ENCODE measurements at regions not wholly inside any gene's neighbourhood (a gene's known extent, or its start where the extent isn't known, plus 50 kb on each side); places are given as distances from the start of the nearest gene placed in this dataset.

DNA sequence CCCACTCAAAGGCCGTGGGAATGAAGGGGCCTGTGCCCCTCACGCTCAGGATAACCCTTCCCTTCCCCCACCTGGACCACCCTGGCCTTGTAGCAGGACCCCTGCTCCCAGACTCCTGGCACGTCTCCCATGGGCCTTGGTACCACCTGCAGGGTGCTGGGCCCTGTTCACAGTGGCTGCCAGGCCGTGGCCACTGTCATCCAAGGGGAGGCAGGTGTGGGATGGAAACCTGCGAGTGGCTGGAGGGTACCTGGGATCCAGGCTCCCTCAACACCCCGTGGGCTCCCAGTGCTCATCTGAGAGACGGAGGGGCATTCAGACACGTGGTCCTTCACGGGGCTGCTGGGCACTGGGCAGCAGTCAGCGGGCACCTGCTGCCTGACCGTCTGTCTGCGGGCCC, 75.6 kb upstream of the CIBAR2 start:
- no peak for DNase-seq

DNA sequence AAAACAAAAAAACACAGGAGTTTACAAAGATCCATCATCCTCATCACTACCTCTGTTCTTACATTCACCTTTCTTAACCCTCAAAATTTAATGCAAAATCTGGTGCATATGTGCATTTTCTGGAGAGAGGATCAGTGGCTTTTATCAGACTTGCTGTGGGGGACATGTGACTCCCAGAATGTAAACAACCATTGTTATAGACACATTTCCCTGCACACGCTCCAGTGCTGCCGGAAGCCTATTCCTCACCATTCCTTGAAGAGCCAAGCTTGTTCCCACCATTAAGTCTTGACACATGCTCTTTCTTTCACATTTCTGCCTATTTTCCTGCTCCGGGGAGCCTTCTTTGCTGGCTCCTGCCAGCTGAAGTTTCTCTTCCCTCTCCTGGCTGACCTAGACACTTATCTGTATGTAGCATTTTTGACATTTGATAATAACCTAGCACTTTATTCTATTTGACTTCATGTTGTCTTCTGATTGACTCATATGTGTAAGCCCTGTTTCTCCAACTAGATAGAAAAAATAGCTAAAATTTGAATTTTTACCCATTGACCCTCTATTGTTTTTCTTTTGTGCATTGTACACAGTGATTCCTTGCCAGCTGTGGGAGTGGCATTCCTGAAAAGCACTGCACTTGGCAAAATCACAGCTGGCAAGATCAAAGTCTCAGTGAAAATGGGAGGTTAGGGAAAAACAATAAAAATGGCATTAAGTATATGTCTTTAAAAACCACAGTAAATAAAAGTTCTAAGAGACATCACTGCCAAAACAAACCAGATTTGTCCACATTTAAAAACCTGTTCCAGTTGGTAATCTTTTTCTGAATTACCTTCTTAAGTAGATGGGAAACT, 76.8 kb upstream of the CIBAR2 start:
- DNase-seq: no peak

DNA sequence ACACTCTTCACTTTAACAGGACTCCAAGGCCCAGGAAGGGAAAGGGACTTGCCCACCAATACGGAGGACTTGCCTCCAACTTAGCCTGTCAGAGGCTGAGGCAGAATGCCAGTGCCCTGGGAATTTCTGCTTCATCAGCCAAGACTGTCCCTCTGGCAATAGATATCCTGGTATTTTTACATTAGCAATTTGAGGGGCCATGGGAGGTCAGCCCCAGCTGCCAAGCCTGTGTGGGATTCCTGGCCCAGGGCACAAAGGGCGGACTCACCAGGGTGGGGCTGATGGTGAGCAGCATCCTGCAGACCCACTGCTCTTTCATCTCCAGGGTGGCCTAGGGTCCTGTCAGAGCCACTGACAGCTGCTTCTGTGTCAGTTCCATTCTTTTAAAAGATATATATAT, 78.3 kb upstream of the CIBAR2 start:
- DNase-seq: no peak

DNA sequence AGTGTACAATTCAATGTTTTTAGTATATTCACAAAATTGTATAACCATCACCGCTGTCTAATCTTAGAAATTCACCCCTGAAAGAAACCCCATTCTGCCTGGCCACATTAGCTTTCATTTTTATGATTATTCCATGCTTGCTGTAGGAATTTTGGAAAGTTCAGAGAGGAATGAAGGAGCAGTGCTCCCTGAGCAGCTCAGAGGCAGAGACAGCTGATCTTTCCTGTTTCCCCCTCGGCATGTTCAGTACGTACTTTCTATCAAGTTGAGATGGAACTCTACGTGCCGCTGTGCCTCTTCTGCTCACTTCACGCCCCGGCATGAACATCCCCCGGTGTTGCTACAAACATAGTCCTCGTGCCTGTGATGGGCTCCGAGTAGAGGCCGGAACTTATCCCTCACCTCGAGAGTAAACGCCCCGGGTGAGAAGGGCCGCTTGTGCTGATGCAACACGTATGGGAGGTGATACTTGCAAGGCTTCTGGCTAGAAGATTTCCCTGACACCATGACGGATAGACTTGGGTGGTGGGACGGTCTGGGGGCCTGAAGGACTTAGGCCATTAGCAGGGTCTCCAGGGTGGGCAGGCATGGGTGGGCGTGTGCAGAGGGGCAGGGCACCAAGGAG, 79.2 kb upstream of the CIBAR2 start:
- DNase-seq: no peak

DNA sequence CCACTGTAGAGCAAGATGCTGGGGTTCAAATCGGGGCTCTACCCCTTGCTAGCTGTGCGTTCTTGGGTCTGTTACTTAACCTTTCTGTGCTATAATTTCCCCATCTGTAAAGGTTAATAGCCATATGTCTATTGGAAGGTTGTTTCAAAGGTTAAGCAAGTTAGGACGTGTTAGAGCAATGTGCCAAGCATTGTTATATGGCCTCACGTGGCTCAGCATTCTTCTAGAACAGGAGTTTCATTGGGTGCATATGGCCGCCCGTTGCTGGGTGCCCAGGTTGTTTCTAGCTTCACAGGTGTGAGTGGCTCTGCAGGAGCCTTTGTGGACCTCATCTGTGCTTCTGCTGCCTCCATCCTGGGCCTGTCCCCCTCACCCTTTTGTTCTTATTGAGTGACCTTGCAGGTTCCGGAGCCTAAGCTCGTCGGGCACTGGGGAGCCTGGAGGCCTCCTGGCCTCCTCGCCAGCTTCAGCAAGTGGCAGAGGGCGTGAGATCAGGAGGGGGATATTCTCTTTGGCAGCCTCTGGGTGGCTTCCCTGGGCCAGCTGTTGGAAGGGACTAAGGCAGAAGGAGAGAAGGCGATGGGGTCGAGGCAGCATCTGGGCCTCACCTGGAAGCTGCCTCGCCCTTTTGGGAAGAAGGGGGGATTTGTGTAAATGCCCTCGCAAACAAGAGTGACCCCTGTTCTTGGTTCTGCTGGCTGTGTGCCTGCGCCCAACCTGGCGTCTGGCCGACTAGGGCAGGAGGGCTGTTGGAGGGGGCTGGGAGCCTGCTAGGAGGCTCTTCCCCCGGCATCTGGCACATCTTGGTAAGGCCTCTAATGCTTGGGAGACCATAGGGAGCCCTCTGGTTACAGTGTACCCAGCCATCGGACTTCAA, 80.2 kb upstream of the CIBAR2 start:
- DNase-seq: no peak

DNA sequence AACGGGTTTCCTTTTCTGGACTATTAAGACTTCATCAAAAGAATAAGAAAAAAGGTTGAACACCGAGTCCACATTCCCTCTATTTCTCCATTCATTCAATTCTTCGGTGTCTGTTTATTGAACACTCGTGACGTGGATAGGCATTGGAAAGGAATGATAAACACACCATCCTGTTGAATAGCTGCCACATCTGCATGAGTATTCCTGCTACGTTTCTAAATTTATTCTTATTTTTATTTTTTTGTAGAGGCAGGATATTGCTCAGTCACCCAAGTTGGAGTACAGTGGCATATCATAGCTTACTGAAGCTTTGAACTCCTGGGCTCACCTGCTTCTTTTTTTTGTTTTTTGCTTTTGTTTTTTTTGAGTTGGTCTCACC, 80.8 kb upstream of the CIBAR2 start:
- no peak for DNase-seq

DNA sequence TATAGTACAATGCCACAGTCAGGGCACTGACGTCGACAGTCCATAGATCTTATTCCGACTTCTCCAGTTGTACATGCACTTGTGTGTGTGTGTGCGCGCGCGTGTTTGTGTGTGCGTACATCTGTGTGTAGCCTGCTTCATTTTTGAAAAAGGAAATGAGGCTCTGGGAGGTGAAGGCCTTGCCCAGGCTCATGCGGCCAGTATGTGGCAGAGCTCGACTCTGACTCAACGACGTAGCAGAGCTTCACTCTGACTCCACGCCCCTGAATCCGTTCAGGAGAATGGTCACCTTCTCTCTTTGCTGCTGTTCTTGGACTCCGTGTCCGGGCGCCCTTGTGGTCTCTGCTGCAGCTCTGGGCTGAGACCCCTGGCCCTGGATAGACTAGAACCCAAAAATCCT, 81.6 kb upstream of the CIBAR2 start:
- DNase-seq: no peak

DNA sequence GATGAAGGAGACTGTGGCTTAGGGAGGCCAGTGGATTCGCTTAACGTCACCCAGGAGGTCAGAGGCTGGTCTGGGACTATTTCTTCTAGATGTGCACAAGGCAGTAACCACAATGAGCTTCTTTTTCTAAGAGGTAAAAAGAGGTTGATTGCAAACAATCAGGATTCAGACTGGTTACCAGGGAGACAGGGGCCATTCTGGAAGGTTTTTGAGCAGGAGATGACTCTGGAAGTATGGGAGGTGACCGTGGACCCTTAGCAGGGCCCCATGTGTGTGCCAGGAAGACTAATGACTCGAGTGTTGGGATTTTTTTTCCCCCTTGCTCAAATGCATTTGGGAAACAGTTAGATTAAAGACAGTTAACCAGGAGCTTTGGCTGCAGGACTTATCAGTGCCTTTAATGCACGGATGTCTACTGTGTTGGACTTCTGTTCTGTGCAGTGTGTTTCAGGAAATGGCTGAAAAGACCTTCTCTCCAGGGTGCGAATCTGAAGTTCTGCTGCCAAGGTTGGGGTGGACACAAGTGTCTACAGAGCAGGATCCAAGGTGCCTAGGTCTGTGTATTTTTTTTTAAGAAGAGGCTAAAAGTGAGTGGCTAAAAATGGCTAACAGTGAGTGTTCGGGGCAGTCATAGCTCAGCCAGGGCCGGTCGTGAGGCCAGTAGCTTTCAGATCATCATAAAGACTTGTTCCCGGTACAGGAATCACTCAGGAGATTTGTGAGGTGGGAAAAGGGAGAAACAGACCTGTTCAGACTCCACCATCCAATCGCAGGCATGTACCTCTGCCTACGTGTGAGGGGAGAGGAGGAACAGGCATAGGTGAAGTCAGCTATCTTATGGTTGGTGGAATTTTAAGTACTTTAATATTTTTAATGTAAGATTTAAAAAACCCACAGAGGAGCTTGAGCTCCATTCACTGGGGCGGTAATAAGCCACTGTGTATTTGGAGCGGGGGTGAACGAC, 82.3 kb upstream of the CIBAR2 start:
- no peak for DNase-seq

DNA sequence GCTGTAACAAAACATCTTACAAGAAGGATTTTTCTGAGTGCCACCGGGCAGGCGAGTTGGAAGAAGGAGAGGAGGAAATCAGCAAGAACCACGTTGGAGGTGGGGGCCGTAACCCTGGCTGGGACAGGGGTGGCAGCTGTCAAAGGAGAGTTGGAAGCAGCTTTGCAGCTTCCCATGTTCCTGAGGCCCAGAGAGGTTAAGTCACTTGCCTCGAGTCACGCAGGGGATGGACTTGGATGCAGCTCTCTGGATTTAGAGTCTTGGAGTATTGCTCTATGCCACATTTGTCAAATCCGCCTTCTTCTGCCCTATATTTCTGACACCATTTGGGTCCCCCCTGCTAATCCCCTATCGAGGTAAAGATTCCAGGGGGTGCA, 83.0 kb upstream of the CIBAR2 start:
- no peak for DNase-seq

DNA sequence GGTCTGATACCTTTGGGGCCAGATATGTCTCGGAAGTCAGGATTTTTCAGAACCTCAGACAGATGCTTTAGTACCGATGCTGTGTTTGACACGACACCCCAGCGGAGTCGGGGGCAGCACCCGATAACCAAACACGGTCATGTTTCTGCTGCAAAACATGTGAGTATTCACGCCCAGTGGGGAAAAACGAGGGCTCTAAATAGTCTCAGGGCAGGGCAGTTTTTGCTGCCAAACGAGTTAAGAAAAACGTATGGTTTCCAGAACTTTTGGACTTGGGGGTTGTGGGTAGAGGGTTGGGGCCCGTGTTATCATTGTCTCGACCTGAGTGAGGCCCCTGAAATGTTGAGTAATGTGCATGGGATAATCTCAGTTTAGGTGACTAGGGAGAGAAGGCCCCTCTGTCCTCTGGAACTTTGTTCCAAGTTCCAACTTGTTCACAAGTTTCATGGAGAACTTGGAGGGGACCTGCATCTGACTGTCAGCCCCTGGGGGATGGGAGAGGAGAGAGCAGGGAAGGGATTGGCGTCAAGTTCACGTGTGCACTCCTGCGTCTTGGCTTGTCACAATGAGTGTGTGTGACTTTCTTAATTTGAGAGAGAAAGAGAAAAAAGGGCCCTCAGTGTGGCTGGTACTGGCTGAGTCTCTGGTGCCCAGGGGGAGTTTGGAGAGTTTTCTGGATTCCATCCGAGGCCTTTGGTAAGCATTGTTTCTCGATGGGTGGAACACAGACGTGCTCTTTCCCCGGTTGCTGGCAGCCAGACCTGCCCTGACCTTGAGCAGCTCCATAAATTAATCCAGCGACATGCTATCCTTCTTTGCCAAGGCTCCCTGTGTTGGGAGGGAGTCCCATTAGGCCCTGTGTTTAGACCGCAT, 83.9 kb upstream of the CIBAR2 start:
- DNase-seq: peak in 1 of 56 donors; percentile 23

DNA sequence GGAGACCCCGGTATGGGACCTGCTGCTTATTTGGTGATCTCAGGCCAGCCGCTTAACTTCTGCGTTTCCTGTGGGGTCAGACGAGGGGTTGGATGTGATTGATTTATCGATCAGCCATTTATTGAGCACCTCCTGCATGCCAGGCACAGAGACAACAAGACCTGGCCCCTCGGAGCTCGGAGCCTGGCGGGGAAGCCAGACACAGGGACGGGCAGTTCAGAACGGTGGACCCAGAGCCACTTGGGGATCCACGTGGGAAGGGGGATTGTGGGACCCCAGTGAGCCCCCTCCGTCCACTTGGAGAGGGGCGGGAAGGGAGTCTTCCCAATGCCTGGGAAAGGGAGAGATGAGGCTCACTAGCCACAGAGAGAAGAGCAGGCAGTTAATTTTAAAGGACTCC, 84.7 kb upstream of the CIBAR2 start:
- no peak for DNase-seq

DNA sequence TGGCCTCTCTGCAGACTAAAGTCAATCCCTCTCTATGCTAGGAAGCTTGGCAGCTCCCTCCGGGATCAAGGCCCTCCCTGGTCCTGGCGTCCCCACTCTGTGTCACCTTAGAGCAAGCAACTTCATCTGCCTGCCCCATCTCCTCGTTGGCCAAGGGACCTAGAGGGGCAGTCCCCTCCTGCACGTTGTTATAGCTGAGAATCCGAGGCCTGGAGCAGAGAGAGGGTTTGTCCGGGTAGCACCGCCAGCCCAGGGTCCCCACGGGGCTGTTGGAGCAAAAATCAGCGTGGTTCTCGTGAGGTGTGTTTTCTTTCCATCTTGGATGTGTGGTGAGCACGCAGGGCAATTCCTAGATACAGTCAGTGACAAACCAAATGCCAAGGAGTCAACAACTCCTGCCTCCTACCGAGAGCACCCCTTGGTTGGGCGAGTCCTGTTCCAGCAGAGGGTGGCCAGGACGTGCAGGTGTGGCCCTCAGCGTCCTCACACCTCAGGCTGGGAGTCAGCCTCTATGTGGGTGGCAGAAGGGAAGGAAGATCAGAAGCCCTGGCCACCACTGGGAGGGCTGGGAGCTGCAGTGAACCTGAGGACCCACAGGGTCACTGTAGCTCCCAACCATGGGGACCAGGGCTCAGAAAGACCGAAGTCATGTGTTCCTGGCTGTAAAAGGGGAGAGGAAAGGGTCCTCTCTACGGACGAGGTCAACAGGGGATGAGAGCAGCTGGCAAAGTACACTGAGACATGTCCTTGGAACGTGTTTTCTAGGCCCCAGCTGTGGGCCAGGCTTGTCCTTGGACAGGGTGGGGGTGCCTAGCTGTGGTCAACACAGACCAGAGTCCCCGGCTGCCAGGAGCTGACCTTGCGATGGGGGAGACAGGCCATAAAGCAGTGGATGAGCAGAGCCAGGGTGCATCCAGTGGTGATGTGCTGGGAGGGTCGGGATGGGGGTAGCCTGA, 85.6 kb upstream of the CIBAR2 start:
- DNase-seq: no peak

DNA sequence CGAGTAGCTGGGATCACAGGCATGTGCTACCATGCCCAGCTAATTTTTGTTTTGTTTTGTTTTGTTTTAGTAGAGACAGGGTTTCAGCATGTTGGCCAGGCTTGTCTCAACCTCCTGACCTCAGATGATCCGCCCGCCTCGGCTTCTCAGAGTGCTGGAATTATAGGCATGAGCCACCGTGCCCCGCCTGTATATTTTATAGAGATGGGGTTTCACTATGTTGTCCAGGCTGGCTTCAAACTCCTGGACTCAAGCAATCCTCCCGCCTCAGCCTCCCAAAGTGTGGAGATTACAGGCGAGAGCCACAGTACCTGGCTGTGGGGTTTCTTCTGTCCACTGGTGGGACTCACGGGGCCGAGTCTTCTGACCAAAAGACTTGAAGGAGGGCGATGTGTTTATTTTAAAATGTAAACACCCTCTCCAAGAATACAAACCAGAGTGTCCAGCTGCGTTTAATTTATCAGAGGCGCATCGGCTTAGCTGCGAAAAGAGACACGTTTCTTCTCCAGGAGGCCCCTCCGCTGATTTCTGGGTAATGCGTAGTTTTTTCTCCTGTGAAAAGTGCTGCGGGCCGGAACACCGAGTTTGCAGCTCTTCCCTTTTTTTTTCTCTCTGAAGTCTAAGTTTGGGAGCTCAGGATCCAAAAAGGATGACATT, 86.9 kb upstream of the CIBAR2 start:
- no peak for DNase-seq

DNA sequence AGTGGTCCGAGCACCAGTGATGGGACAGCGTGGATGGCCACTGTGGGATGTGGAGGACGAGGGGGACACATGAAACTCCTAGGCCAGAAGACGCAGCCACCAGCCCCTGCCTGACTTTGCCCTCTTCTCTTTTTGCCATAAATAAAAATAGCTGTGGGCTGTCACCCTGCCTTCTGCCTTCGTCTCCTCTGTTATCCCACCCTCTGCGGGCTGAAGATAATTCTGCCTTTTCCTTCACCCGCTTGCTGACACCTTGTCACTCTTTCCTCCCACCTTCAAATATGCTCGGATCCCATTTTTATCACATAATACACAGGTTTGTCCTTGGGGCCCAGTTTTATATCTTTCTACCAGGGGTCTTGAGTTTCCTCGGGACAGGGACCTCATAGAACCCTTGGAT, 87.6 kb upstream of the CIBAR2 start:
- no peak for DNase-seq

DNA sequence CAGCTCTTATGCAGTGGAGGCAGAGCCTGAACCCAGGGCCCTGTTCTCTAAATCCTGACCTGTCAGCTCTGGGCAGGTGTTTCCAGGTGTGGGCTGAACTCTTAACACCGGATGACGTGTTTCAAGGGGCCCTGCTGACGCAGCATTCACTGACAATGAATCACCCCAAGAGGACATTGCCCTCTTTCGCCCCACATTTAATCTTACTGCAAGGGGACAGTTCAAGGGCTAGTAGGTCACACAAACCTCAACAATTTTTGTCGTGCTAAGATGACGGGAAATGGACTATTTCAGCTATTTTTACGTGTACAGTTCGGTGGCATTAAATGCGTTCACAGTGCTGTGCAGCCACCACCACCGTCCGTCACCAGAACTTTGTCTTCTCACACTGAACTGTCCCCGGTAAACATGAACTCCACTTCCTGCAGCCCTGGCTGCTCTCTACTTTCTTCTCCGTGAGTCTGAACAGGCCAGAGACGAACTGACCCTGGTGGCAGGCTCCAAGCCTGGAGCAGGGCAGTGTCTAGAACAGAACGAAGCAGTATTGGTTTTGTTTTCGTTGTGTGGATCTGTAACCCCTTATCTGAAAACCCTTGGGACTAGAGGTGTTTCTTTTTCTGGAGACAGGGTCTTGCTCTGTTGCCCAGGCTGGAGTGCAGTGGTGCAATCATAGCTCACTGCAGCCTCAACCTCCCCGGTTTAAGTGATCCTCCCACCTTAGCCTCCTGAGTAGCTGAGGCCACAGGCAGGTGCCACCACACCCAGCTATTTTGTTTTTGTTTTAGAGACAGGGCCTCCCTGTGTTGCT, 88.4 kb upstream of the CIBAR2 start:
- DNase-seq: no peak

DNA sequence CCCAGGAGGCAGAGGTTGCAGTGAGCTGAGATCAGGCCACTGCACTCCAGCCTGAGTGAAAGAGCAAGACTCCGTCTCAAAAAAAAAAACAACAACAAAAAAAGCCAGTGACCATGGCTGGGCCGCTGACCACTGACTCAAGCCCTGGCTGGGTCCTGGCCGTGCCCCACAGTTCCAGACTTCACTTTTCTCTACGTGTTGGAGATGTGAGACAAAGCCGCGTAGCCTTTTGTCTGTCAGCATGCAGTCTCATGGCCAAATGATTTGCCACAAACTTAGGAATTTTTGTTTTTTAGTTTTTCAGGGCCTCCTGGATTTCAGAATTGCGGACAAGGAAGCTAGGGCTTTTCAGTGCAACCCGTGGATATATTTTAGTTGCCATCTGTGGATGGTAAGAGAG, 89.3 kb upstream of the CIBAR2 start:
- DNase-seq: no peak

DNA sequence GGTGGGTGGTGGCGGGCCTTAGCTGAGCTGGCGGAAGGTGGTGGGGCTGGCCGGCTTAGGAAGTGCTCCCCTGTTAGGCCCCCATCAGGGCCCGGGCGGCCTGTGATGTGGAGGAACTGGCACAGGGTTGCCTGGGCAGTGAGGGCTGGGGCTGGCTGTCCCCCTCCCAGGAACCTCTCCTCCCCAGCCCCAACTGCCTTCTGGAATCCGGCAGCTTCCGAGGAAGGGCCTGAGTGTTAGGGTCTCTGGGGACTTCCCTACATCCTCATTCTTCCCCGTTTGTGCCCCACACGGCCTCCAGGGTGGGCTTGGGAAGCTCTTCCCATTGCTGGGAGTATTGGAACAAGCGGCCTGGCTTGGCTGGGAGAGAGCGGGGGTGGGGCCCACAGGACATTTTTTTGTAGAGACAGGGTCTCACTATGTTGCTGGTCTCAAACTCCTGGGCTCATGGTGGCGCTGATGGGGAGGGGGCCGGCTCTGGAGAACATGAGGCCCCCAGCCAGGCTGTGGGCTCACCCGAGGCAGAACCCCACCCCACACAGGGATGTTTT, 89.9 kb upstream of the CIBAR2 start:
- DNase-seq: peak in 2 of 56 donors; percentile 13 to 19
